Astrocyte (in vitro differentiated cells and primary cell): ENCODE measurements at regions not wholly inside any gene's neighbourhood (a gene's known extent, or its start where the extent isn't known, plus 50 kb on each side); places are given as distances from the start of the nearest gene placed in this dataset.
"Not testable (repeated sequence)": the region's sequence is repeated elsewhere in the genome, so short reads cannot be mapped to it uniquely, and the experiment has no call there.

ENCODE experiments used
- DNase-seq: peaks from one replicate; pipeline ENCODE4 v3.0.0-alpha.2; 2010; ENCODE audit warnings: low read depth
- FAIRE-seq: peaks from 2 replicates; lab custom pipeline; 2011; peaks lifted over from hg19 to GRCh38; lab: Jason Lieb, UNC
- H2AFZ ChIP-seq: 2 replicates; pipeline ENCODE4 v1.6.0; 2012; ENCODE audit warnings: low read depth, low read length, inconsistent platforms
- H3K27ac ChIP-seq: 2 replicates; pipeline ENCODE4 v1.5.1; 2011; ENCODE audit warnings: low read depth, low read length, inconsistent platforms
- H3K27me3 ChIP-seq: 2 replicates; pipeline ENCODE4 v1.6.0; 2011; ENCODE audit warnings: low read length, inconsistent platforms; ENCODE audit not compliant: insufficient read depth
- H3K36me3 ChIP-seq: 2 replicates; pipeline ENCODE4 v1.5.1; 2011; ENCODE audit warnings: low read length, inconsistent platforms; ENCODE audit not compliant: insufficient read depth
- H3K4me1 ChIP-seq: 2 replicates; pipeline ENCODE4 v1.5.1; 2011; ENCODE audit warnings: low read length, inconsistent platforms; ENCODE audit not compliant: insufficient read depth
- H3K4me2 ChIP-seq: 2 replicates; pipeline ENCODE4 v1.6.0; 2012; ENCODE audit warnings: low read length, inconsistent platforms
- H3K4me3 ChIP-seq: 2 replicates; pipeline ENCODE4 v1.5.1; 2011; ENCODE audit warnings: low read depth, mild to moderate bottlenecking, low read length, inconsistent platforms; ENCODE audit not compliant: insufficient read depth
- H3K79me2 ChIP-seq: 2 replicates; pipeline ENCODE4 v1.6.0; 2012; ENCODE audit warnings: mild to moderate bottlenecking, low read length, inconsistent platforms; ENCODE audit not compliant: insufficient read depth
- H3K9ac ChIP-seq: 2 replicates; pipeline ENCODE4 v1.6.0; 2012; ENCODE audit warnings: mild to moderate bottlenecking, low read length, inconsistent platforms
- H3K9me3 ChIP-seq: 2 replicates; pipeline ENCODE4 v1.5.1; 2012; ENCODE audit warnings: low read depth, mild to moderate bottlenecking, low read length, inconsistent platforms; ENCODE audit not compliant: insufficient read depth
- H4K20me1 ChIP-seq: 2 replicates; pipeline ENCODE4 v1.6.0; 2012; ENCODE audit warnings: low read length, inconsistent platforms; ENCODE audit not compliant: insufficient read depth
- H3K27ac Mint-ChIP-seq: one replicate; pipeline ENCODE4 v1.8.0; 2021; ENCODE audit warnings: mild to moderate bottlenecking, mixed read lengths; ENCODE audit not compliant: unreplicated experiment
- H3K27me3 Mint-ChIP-seq: one replicate; pipeline ENCODE4 v1.8.0; 2021; ENCODE audit warnings: low read depth, mixed read lengths; ENCODE audit not compliant: unreplicated experiment
- H3K36me3 Mint-ChIP-seq: one replicate; pipeline ENCODE4 v1.8.0; 2021; ENCODE audit warnings: low read depth, mixed read lengths; ENCODE audit not compliant: unreplicated experiment
- H3K4me1 Mint-ChIP-seq: one replicate; pipeline ENCODE4 v1.8.0; 2021; ENCODE audit warnings: low read depth, mixed read lengths; ENCODE audit not compliant: unreplicated experiment
- H3K4me3 Mint-ChIP-seq: one replicate; pipeline ENCODE4 v1.8.0; 2021; ENCODE audit warnings: mild to moderate bottlenecking, moderate library complexity, mixed read lengths; ENCODE audit not compliant: unreplicated experiment
- H3K9me3 Mint-ChIP-seq: one replicate; pipeline ENCODE4 v1.8.0; 2021; ENCODE audit warnings: mild to moderate bottlenecking, mixed read lengths; ENCODE audit not compliant: unreplicated experiment
- EZH2 ChIP-seq: IDR thresholded peaks from 2 replicates; pipeline ENCODE4 v1.6.1; 2012; ENCODE audit warnings: mild to moderate bottlenecking, low read length, inconsistent platforms; ENCODE audit not compliant: insufficient read depth
- TF ChIP-seq, protein P1 (sequence below): IDR thresholded peaks from 2 replicates; pipeline ENCODE4 v1.5.1; 2011; ENCODE audit warnings: low read depth, mild to moderate bottlenecking, inconsistent platforms, low read length, moderate library complexity; ENCODE audit not compliant: insufficient read depth

DNA sequence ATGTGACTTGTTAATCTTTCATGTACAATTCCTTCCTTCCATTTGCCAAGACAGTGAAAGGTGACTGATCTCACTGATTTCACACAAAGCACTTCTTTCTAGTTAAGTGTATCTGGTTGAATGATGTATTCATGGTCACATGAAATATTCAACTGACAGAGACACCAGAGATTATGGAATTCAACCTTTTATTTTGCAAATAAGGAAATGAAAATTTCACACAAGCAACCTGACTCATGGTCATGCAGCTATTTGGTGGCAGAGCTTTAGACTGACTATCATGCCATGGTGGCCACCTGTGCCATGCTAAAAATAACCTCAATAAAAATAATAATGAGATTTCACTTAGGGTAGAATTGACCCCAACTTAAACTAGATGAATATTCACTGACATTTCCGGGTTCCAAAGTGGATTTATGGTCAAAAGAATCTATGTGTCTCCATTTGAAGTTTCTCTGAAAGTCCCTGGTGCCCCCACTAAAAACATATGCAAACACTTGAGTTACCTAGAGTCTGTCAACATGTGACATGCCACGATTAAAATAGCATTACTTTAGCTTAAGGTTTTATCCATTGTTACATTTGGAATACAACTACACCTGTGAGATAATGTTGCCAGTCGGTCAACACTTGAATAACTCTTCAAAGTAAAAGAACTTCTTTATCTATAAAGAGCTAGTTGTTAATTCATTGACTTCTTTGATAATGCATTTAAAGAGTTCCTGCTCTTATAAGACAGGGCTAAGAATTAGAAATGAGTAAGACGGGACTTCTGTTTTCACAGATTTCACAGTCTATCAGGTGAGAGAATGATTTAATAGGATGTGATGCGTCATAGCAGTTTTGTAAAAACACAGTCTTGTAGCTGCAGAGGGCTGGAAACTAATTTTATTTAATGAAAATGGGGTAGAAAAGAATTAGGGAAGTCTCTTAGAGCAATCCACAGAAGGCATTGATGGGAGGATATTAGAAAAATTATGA is 94.6 kb upstream of the OR9G4 start:
- no peak for TF ChIP-seq EZH2
- TF ChIP-seq, protein P1, sequence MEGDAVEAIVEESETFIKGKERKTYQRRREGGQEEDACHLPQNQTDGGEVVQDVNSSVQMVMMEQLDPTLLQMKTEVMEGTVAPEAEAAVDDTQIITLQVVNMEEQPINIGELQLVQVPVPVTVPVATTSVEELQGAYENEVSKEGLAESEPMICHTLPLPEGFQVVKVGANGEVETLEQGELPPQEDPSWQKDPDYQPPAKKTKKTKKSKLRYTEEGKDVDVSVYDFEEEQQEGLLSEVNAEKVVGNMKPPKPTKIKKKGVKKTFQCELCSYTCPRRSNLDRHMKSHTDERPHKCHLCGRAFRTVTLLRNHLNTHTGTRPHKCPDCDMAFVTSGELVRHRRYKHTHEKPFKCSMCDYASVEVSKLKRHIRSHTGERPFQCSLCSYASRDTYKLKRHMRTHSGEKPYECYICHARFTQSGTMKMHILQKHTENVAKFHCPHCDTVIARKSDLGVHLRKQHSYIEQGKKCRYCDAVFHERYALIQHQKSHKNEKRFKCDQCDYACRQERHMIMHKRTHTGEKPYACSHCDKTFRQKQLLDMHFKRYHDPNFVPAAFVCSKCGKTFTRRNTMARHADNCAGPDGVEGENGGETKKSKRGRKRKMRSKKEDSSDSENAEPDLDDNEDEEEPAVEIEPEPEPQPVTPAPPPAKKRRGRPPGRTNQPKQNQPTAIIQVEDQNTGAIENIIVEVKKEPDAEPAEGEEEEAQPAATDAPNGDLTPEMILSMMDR, result no peak

DNA sequence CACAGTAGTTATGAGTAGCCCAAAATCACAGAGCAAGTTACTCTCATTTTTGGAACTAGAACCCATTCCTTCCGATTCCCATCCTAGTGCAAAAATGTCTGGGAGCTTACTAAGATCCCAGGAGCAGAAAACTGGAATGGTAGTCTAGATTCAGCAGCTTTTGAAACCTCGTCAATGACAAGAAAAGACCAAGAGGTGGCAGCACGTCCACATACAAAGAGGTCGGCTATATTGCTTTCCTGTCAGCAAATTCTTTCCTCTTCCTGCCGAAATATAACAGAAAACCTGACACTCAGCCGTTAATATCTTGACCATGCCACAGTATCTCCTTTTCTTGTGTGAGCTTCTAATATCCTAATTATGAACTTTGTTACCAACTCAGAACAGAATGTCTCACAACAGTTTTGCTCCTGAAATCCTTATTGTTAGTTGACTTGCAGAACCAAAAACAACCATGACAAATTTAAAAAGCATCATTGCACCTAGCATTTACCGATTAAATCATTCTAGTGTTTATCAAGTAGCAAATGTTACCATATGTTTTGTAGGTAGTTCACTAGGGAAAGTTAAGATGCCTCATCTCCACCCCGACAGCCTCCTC is 92.8 kb upstream of the OR9G4 start:
- H3K36me3 ChIP-seq, result no peaks in the 10 kb centered on the region
- no peaks in the 10 kb centered on the region for H3K79me2 ChIP-seq
- H3K9me3 ChIP-seq, result no peaks in the 10 kb centered on the region
- TF ChIP-seq, protein P1, result peak; percentile 76
- TF ChIP-seq EZH2, result no peak
- peak; percentile 36 for DNase-seq
- H3K4me2 ChIP-seq, result peak overlapping the region; percentile 45
- no peak overlapping the region for H3K4me3 ChIP-seq
- H3K27ac ChIP-seq, result no peak overlapping the region
- peaks cover under 1% of the 10 kb centered on the region for H3K4me1 Mint-ChIP-seq
- H3K9me3 Mint-ChIP-seq, result peaks cover 6% of the 10 kb centered on the region
- peak; percentile 70 for FAIRE-seq
- H3K9ac ChIP-seq, result no peak overlapping the region
- no peaks in the 10 kb centered on the region for H4K20me1 ChIP-seq
- peaks cover 2% of the 10 kb centered on the region for H3K27me3 Mint-ChIP-seq
- H3K27me3 ChIP-seq, result no peaks in the 10 kb centered on the region
- peaks cover 4% of the 10 kb centered on the region for H3K4me1 ChIP-seq
- H3K27ac Mint-ChIP-seq, result no peak overlapping the region
- H2AFZ ChIP-seq, result no peak overlapping the region
- no peak overlapping the region for H3K4me3 Mint-ChIP-seq
- H3K36me3 Mint-ChIP-seq, result no peaks in the 10 kb centered on the region

More for the DNA sequence above, 94.6 kb upstream of the OR9G4 start:
- Mint-ChIP-seq H3K9me3 (peaks cover 8% of the 10 kb centered on the region), H3K27ac (no peak overlapping the region), H3K36me3 (no peaks in the 10 kb centered on the region), H3K4me3 (no peak overlapping the region), H3K4me1 (peaks cover 5% of the 10 kb centered on the region), H3K27me3 (peaks cover 2% of the 10 kb centered on the region)
- Histone ChIP-seq H3K9me3 (no peaks in the 10 kb centered on the region), H3K36me3 (no peaks in the 10 kb centered on the region), H3K79me2 (no peaks in the 10 kb centered on the region), H3K4me2 (no peak overlapping the region), H2AFZ (no peak overlapping the region), H3K27ac (no peak overlapping the region), H3K4me3 (no peak overlapping the region), H4K20me1 (no peaks in the 10 kb centered on the region), H3K27me3 (no peaks in the 10 kb centered on the region), H3K9ac (no peak overlapping the region), H3K4me1 (peaks cover 4% of the 10 kb centered on the region)
- FAIRE-seq (no peak), DNase-seq (no peak)

DNA sequence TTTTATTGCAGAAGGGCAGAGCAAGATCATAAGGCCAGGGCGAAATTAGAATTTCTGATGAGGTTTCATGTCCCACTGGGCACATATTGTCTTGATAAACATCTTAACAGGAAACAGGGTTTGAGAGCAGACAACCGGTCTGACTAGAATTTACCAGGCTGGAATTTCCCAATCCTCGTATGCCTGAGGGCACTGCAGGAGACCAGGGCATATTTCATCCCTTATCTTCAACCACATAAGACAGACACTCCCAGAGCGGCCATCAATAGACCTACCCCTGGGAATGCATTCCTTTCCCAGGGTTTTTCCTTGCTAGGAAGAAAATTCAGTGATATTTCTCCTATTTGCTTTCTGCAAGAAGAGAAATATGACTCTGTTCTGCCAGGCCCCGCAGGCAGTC is 78.9 kb upstream of the OR9G4 start:
- not testable (repeated sequence) for H3K27ac ChIP-seq, H3K27me3 Mint-ChIP-seq, H3K27me3 ChIP-seq, H3K4me3 Mint-ChIP-seq, DNase-seq, H4K20me1 ChIP-seq, H3K4me1 Mint-ChIP-seq, H3K4me3 ChIP-seq, H3K9ac ChIP-seq, H3K4me1 ChIP-seq, H3K27ac Mint-ChIP-seq, FAIRE-seq, H3K36me3 ChIP-seq, H3K4me2 ChIP-seq, H3K36me3 Mint-ChIP-seq, H3K9me3 Mint-ChIP-seq, H2AFZ ChIP-seq, H3K9me3 ChIP-seq, H3K79me2 ChIP-seq
